B cell (primary cell): ENCODE measurements at regions not wholly inside any gene's neighbourhood (a gene's known extent, or its start where the extent isn't known, plus 50 kb on each side); places are given as distances from the start of the nearest gene placed in this dataset.

ENCODE experiments used
- ATAC-seq: fragments of 200-7000 bp; cut with Tn5 transposase; one replicate; pipeline ENCODE4 v1.10.0; 2021; ENCODE audit warnings: low read depth, mild to moderate bottlenecking, moderate number of reproducible peaks, moderate library complexity
- CTCF ChIA-PET: fragments of 350-600 bp; sonication (Branson Sonifier 250); formaldehyde crosslinking; loops from one replicate; lab custom pipeline; 2021; ENCODE audit warnings: antibody characterized with exemption, inconsistent platforms; lab: Charles Lee
- POLR2A ChIA-PET: fragments of 350-600 bp; sonication (Branson Sonifier 250); formaldehyde crosslinking; loops from one replicate; lab custom pipeline; 2021; ENCODE audit warnings: antibody characterized with exemption; lab: Charles Lee
- DNase-seq: peaks from one replicate; pipeline ENCODE4 v3.0.0; 2013
- H2AFZ ChIP-seq: 2 replicates; pipeline ENCODE4 v1.6.1; 2012; ENCODE audit warnings: mild to moderate bottlenecking, low read depth, low read length; ENCODE audit not compliant: insufficient read depth, poor library complexity, severe bottlenecking
- H3K27ac ChIP-seq, 2 donors: 1 replicate in 1 of 2; 2 replicates in 1 of 2; pipeline ENCODE4 v1.5.1; 2012 to 2013; ENCODE audit warnings: low read length in 2 of 2, mild to moderate bottlenecking in 2 of 2, moderate library complexity in 1 of 2
- H3K27me3 ChIP-seq, 4 experiments: fragments of 200-600 bp in 1 of 4; sonication (generic) in 1 of 4; replicated peaks in 1 of 4; 1 replicate in 2 of 4; 2 replicates in 2 of 4; pipeline versions ENCODE4 v1.6.1 to v1.7.0; 2013 to 2016; ENCODE audit warnings: low read length in 3 of 4, mild to moderate bottlenecking in 2 of 4, mixed read lengths in 1 of 4, moderate library complexity in 1 of 4; ENCODE audit not compliant: insufficient read depth in 4 of 4, control insufficient read depth in 3 of 4; ENCODE audit errors: control extremely low read depth in 1 of 4
- H3K36me3 ChIP-seq, 2 experiments: replicated peaks in 1 of 2; 1 replicate in 1 of 2; 2 replicates in 1 of 2; pipeline versions ENCODE4 v1.6.1 to v1.7.1; 2013; ENCODE audit warnings: low read length in 1 of 2; ENCODE audit not compliant: insufficient read depth in 2 of 2, control insufficient read depth in 1 of 2; ENCODE audit errors: control extremely low read depth in 1 of 2, extremely low read depth in 1 of 2
- H3K4me1 ChIP-seq, 2 donors: fragments of 200-600 bp in 1 of 2; sonication (generic) in 1 of 2; 1 replicate in 1 of 2; 2 replicates in 1 of 2; pipeline versions ENCODE4 v1.5.1 to v1.6.1; 2013 to 2017; ENCODE audit warnings: low read length in 2 of 2; ENCODE audit not compliant: control insufficient read depth in 2 of 2, insufficient read depth in 2 of 2
- H3K4me2 ChIP-seq: replicated peaks from 2 replicates; pipeline ENCODE3; 2012; ENCODE audit warnings: mild to moderate bottlenecking, low read depth, low read length; ENCODE audit not compliant: poor library complexity, severe bottlenecking
- H3K4me3 ChIP-seq, 5 experiments: fragments of 200-600 bp in 1 of 5; sonication (generic) in 1 of 5; 1 replicate in 3 of 5; 2 replicates in 2 of 5; pipeline versions ENCODE4 v1.5.1 to v1.7.0; 2011 to 2016; ENCODE audit warnings: low read length in 4 of 5, mild to moderate bottlenecking in 4 of 5, low read depth in 2 of 5, control low read depth in 1 of 5, moderate library complexity in 1 of 5; ENCODE audit not compliant: insufficient read depth in 1 of 5; ENCODE audit errors: control extremely low read depth in 1 of 5, extremely low read depth in 1 of 5
- H3K79me2 ChIP-seq: fragments of 200-600 bp; sonication (generic); one replicate; pipeline ENCODE4 v1.6.0; 2016; ENCODE audit warnings: low read length; ENCODE audit not compliant: control insufficient read depth, insufficient read depth
- H3K9ac ChIP-seq: fragments of 200-600 bp; sonication (generic); 2 replicates; pipeline ENCODE4 v1.6.1; 2017; ENCODE audit warnings: mild to moderate bottlenecking, low read length, moderate library complexity
- H3K9me3 ChIP-seq, 3 donors: one replicate each; pipeline versions ENCODE4 v1.6.1 to v1.7.1; 2013; ENCODE audit warnings: low read length in 2 of 3; ENCODE audit not compliant: control insufficient read depth in 2 of 3, insufficient read depth in 1 of 3; ENCODE audit errors: control extremely low read depth in 1 of 3
- H4K20me1 ChIP-seq: 2 replicates; pipeline ENCODE4 v1.6.0; 2012; ENCODE audit warnings: mild to moderate bottlenecking, low read length; ENCODE audit not compliant: insufficient read depth, control insufficient read depth, poor library complexity, severe bottlenecking
- H3K27ac Mint-ChIP-seq: one replicate; pipeline ENCODE4 v1.8.0; 2021; ENCODE audit warnings: mixed read lengths
- H3K27me3 Mint-ChIP-seq: one replicate; pipeline ENCODE4 v1.8.0; 2021; ENCODE audit warnings: mixed read lengths
- H3K4me1 Mint-ChIP-seq: one replicate; pipeline ENCODE4 v1.8.0; 2021; ENCODE audit warnings: mixed read lengths
- H3K4me3 Mint-ChIP-seq: one replicate; pipeline ENCODE4 v1.8.0; 2021; ENCODE audit warnings: mixed read lengths
- H3K9me3 Mint-ChIP-seq: one replicate; pipeline ENCODE4 v1.8.0; 2022; ENCODE audit warnings: mixed read lengths; ENCODE audit not compliant: insufficient read depth
- CTCF ChIP-seq: fragments of 200-600 bp; IDR thresholded peaks from one replicate; pipeline ENCODE4 v1.8.0; 2022; ENCODE audit warnings: antibody characterized with exemption, mild to moderate bottlenecking
- EZH2 ChIP-seq: IDR thresholded peaks from 2 replicates; pipeline ENCODE4 v1.6.1; 2012; ENCODE audit warnings: borderline replicate concordance, low read depth, mild to moderate bottlenecking, moderate library complexity, low read length; ENCODE audit not compliant: insufficient read depth, poor library complexity, severe bottlenecking
- WGBS: methylation state at CpG from one replicate; pipeline ENCODE4 v1.1.5; 2013; ENCODE audit warnings: missing lambda C conversion rate; ENCODE audit not compliant: insufficient coverage; 5-methylcytosine and 5-hydroxymethylcytosine counted together
- intact Hi-C: fragments of 100-400 bp; cut with micrococcal nuclease; formaldehyde crosslinking; loops from one replicate; pipeline ENCODE4 v1.10.0; 2022

GRCh38 chr7:90025771-90026170 is 128.5 kb upstream of the STEAP1 start:
- Histone ChIP-seq H3K36me3 (no peaks in the 10 kb centered on the region), H4K20me1 (no peaks in the 10 kb centered on the region), H3K9ac (no peak overlapping the region), H3K79me2 (no peaks in the 10 kb centered on the region), H3K4me3 (no peak overlapping the region), H3K27ac (no peak overlapping the region), H3K27me3 (no peaks in the 10 kb centered on the region), H3K4me1 (no peaks in the 10 kb centered on the region), H3K9me3 (peaks cover 0 to 1% (median 0%) of the 10 kb centered on the region in 3 donors), H3K4me2 (no peak overlapping the region), H2AFZ (no peak overlapping the region)
- POLR2A ChIA-PET, result no interaction called here
- WGBS, result no CpG with 5 or more reads among the region's 1 CpG
- Mint-ChIP-seq H3K9me3 (peaks cover 3% of the 10 kb centered on the region), H3K27me3 (no peaks in the 10 kb centered on the region), H3K27ac (no peak overlapping the region), H3K4me3 (no peak overlapping the region), H3K4me1 (no peaks in the 10 kb centered on the region)
- DNase-seq (no peak), ATAC-seq (no peak)
- no peak for TF ChIP-seq CTCF
- no peak for TF ChIP-seq EZH2
- CTCF ChIA-PET, result no interaction called here
- intact Hi-C loops, result no loop called here

GRCh38 chr7:90033850-90034249 is 120.4 kb upstream of the STEAP1 start:
- no peak overlapping the region for H3K27ac ChIP-seq
- no peak overlapping the region for H3K4me3 Mint-ChIP-seq
- WGBS, result 89% methylated on average over 1 of the region's 4 CpGs
- H3K4me1 ChIP-seq, result no peaks in the 10 kb centered on the region
- ChIA-PET CTCF (no interaction called here), POLR2A (no interaction called here)
- H3K4me3 ChIP-seq, result no peak overlapping the region
- no peak for DNase-seq
- no peaks in the 10 kb centered on the region for H3K27me3 ChIP-seq
- intact Hi-C loops, result no loop called here
- H3K79me2 ChIP-seq, result no peaks in the 10 kb centered on the region
- H2AFZ ChIP-seq, result no peak overlapping the region
- H3K9me3 Mint-ChIP-seq, result peaks cover 5% of the 10 kb centered on the region
- no peak for TF ChIP-seq CTCF
- TF ChIP-seq EZH2, result no peak
- H3K27me3 Mint-ChIP-seq, result no peaks in the 10 kb centered on the region
- H3K4me2 ChIP-seq, result no peak overlapping the region
- no peaks in the 10 kb centered on the region for H4K20me1 ChIP-seq
- H3K9ac ChIP-seq, result no peak overlapping the region
- no peaks in the 10 kb centered on the region for H3K4me1 Mint-ChIP-seq
- peaks cover 0 to 4% (median under 1%) of the 10 kb centered on the region in 3 donors for H3K9me3 ChIP-seq
- no peak overlapping the region for H3K27ac Mint-ChIP-seq
- no peaks in the 10 kb centered on the region for H3K36me3 ChIP-seq
- ATAC-seq, result no peak
